ENCODE measurements at regions not wholly inside any gene's neighbourhood (a gene's known extent, or its start where the extent isn't known, plus 50 kb on each side); places are given as distances from the start of the nearest gene placed in this dataset.
"Not testable (repeated sequence)": the region's sequence is repeated elsewhere in the genome, so short reads cannot be mapped to it uniquely, and the experiment has no call there.

- no peak overlapping the region for H3K4me3 ChIP-seq (ENCODE audit: low read depth in 1 of 2, low read length in 2 of 2)
- no peaks in the 10 kb centered on the region for H3K27me3 ChIP-seq (ENCODE audit: low read depth, low read length)
- no peaks in the 10 kb centered on the region for H3K4me1 ChIP-seq (ENCODE audit: control insufficient read depth in 1 of 2, insufficient read depth in 2 of 2, low read length in 2 of 2)
- H3K36me3 ChIP-seq (ENCODE audit: control insufficient read depth in 1 of 2, insufficient read depth in 2 of 2, low read length in 2 of 2) = no peaks in the 10 kb centered on the region
- no peaks in the 10 kb centered on the region for H3K9me3 ChIP-seq (ENCODE audit: control insufficient read depth in 1 of 2, low read length in 2 of 2)
- no peak overlapping the region for H3K27ac ChIP-seq (ENCODE audit: low read length)
These were observed 402.3 kb upstream of the PCDH15 start for GRCh38 chr10:55203319-55203718.

- Histone ChIP-seq H3K36me3 (ENCODE audit: control insufficient read depth in 1 of 2, insufficient read depth in 2 of 2, low read length in 2 of 2) (no peaks in the 10 kb centered on the region), H3K27me3 (ENCODE audit: low read depth, low read length) (no peaks in the 10 kb centered on the region), H3K4me3 (ENCODE audit: low read depth in 1 of 2, low read length in 2 of 2) (no peak overlapping the region), H3K4me1 (ENCODE audit: control insufficient read depth in 1 of 2, insufficient read depth in 2 of 2, low read length in 2 of 2) (no peaks in the 10 kb centered on the region), H3K9me3 (ENCODE audit: control insufficient read depth in 1 of 2, low read length in 2 of 2) (no peaks in the 10 kb centered on the region), H3K27ac (ENCODE audit: low read length) (no peak overlapping the region)
These were observed 399.0 kb upstream of the PCDH15 start for GRCh38 chr10:55200020-55200419.

GRCh38 chr10:55191236-55191860 lies 390.3 kb upstream of the PCDH15 start:
- no peaks in the 10 kb centered on the region for H3K27me3 ChIP-seq (ENCODE audit: low read depth, low read length)
- H3K36me3 ChIP-seq (ENCODE audit: control insufficient read depth in 1 of 2, insufficient read depth in 2 of 2, low read length in 2 of 2) = no peaks in the 10 kb centered on the region
- no peaks in the 10 kb centered on the region for H3K4me1 ChIP-seq (ENCODE audit: control insufficient read depth in 1 of 2, insufficient read depth in 2 of 2, low read length in 2 of 2)
- H3K4me3 ChIP-seq (ENCODE audit: low read depth in 1 of 2, low read length in 2 of 2) = no peak overlapping the region
- no peak overlapping the region for H3K27ac ChIP-seq (ENCODE audit: low read length)
- no peaks in the 10 kb centered on the region for H3K9me3 ChIP-seq (ENCODE audit: control insufficient read depth in 1 of 2, low read length in 2 of 2)

GRCh38 chr10:55183993-55184392 lies 383.0 kb upstream of the PCDH15 start:
- no peak overlapping the region for H3K27ac ChIP-seq (ENCODE audit: low read length)
- H3K27me3 ChIP-seq (ENCODE audit: low read depth, low read length) = no peaks in the 10 kb centered on the region
- no peaks in the 10 kb centered on the region for H3K9me3 ChIP-seq (ENCODE audit: control insufficient read depth in 1 of 2, low read length in 2 of 2)

GRCh38 chr10:55180357-55180756 lies 379.3 kb upstream of the PCDH15 start:
- Histone ChIP-seq H3K9me3 (ENCODE audit: control insufficient read depth in 1 of 2, low read length in 2 of 2) (no peaks in the 10 kb centered on the region), H3K4me3 (ENCODE audit: low read depth in 1 of 2, low read length in 2 of 2) (no peak overlapping the region), H3K36me3 (ENCODE audit: control insufficient read depth in 1 of 2, insufficient read depth in 2 of 2, low read length in 2 of 2) (no peaks in the 10 kb centered on the region), H3K4me1 (ENCODE audit: control insufficient read depth in 1 of 2, insufficient read depth in 2 of 2, low read length in 2 of 2) (no peaks in the 10 kb centered on the region), H3K27ac (ENCODE audit: low read length) (no peak overlapping the region), H3K27me3 (ENCODE audit: low read depth, low read length) (no peaks in the 10 kb centered on the region)

More at GRCh38 chr10:55183993-55184392, 383.0 kb upstream of the PCDH15 start:
- Histone ChIP-seq H3K4me1 (ENCODE audit: control insufficient read depth in 1 of 2, insufficient read depth in 2 of 2, low read length in 2 of 2) (no peaks in the 10 kb centered on the region), H3K4me3 (ENCODE audit: low read depth in 1 of 2, low read length in 2 of 2) (no peak overlapping the region), H3K36me3 (ENCODE audit: control insufficient read depth in 1 of 2, insufficient read depth in 2 of 2, low read length in 2 of 2) (no peaks in the 10 kb centered on the region)

GRCh38 chr10:55174419-55174818 lies 373.4 kb upstream of the PCDH15 start:
- H3K4me3 ChIP-seq (ENCODE audit: low read depth in 1 of 2, low read length in 2 of 2) = no peak overlapping the region
- H3K27ac ChIP-seq (ENCODE audit: low read length) = no peak overlapping the region
- H3K36me3 ChIP-seq (ENCODE audit: control insufficient read depth in 1 of 2, insufficient read depth in 2 of 2, low read length in 2 of 2) = no peaks in the 10 kb centered on the region
- no peaks in the 10 kb centered on the region for H3K9me3 ChIP-seq (ENCODE audit: control insufficient read depth in 1 of 2, low read length in 2 of 2)
- H3K27me3 ChIP-seq (ENCODE audit: low read depth, low read length) = no peaks in the 10 kb centered on the region
- H3K4me1 ChIP-seq (ENCODE audit: control insufficient read depth in 1 of 2, insufficient read depth in 2 of 2, low read length in 2 of 2) = no peaks in the 10 kb centered on the region

- Histone ChIP-seq H3K9me3 (ENCODE audit: control insufficient read depth in 1 of 2, low read length in 2 of 2) (no peaks in the 10 kb centered on the region), H3K27ac (ENCODE audit: low read length) (no peak overlapping the region), H3K4me3 (ENCODE audit: low read depth in 1 of 2, low read length in 2 of 2) (no peak overlapping the region), H3K27me3 (ENCODE audit: low read depth, low read length) (no peaks in the 10 kb centered on the region), H3K36me3 (ENCODE audit: control insufficient read depth in 1 of 2, insufficient read depth in 2 of 2, low read length in 2 of 2) (no peaks in the 10 kb centered on the region), H3K4me1 (ENCODE audit: control insufficient read depth in 1 of 2, insufficient read depth in 2 of 2, low read length in 2 of 2) (no peaks in the 10 kb centered on the region)
These were observed 368.5 kb upstream of the PCDH15 start for GRCh38 chr10:55169493-55169892.

GRCh38 chr10:55168343-55168742 lies 367.3 kb upstream of the PCDH15 start:
- H3K27ac ChIP-seq (ENCODE audit: low read length) = no peak overlapping the region
- H3K4me1 ChIP-seq (ENCODE audit: control insufficient read depth in 1 of 2, insufficient read depth in 2 of 2, low read length in 2 of 2) = no peaks in the 10 kb centered on the region
- no peaks in the 10 kb centered on the region for H3K9me3 ChIP-seq (ENCODE audit: control insufficient read depth in 1 of 2, low read length in 2 of 2)
- H3K4me3 ChIP-seq (ENCODE audit: low read depth in 1 of 2, low read length in 2 of 2) = no peak overlapping the region
- no peaks in the 10 kb centered on the region for H3K27me3 ChIP-seq (ENCODE audit: low read depth, low read length)
- no peaks in the 10 kb centered on the region for H3K36me3 ChIP-seq (ENCODE audit: control insufficient read depth in 1 of 2, insufficient read depth in 2 of 2, low read length in 2 of 2)

GRCh38 chr10:55163388-55163979 lies 362.5 kb upstream of the PCDH15 start:
- Histone ChIP-seq H3K4me3 (ENCODE audit: low read depth in 1 of 2, low read length in 2 of 2) (no peak overlapping the region), H3K36me3 (ENCODE audit: control insufficient read depth in 1 of 2, insufficient read depth in 2 of 2, low read length in 2 of 2) (no peaks in the 10 kb centered on the region), H3K27me3 (ENCODE audit: low read depth, low read length) (no peaks in the 10 kb centered on the region), H3K9me3 (ENCODE audit: control insufficient read depth in 1 of 2, low read length in 2 of 2) (no peaks in the 10 kb centered on the region), H3K4me1 (ENCODE audit: control insufficient read depth in 1 of 2, insufficient read depth in 2 of 2, low read length in 2 of 2) (no peaks in the 10 kb centered on the region), H3K27ac (ENCODE audit: low read length) (no peak overlapping the region)

- not testable (repeated sequence) for H3K4me3 ChIP-seq (ENCODE audit: low read depth in 1 of 2, low read length in 2 of 2); H3K36me3 ChIP-seq (ENCODE audit: control insufficient read depth in 1 of 2, insufficient read depth in 2 of 2, low read length in 2 of 2); H3K4me1 ChIP-seq (ENCODE audit: control insufficient read depth in 1 of 2, insufficient read depth in 2 of 2, low read length in 2 of 2); H3K9me3 ChIP-seq (ENCODE audit: control insufficient read depth in 1 of 2, low read length in 2 of 2); H3K27me3 ChIP-seq (ENCODE audit: low read depth, low read length); H3K27ac ChIP-seq (ENCODE audit: low read length)
These were observed 361.3 kb upstream of the PCDH15 start for GRCh38 chr10:55162321-55162720.

- Histone ChIP-seq H3K27me3 (ENCODE audit: low read depth, low read length) (no peaks in the 10 kb centered on the region), H3K9me3 (ENCODE audit: control insufficient read depth in 1 of 2, low read length in 2 of 2) (no peaks in the 10 kb centered on the region), H3K36me3 (ENCODE audit: control insufficient read depth in 1 of 2, insufficient read depth in 2 of 2, low read length in 2 of 2) (no peaks in the 10 kb centered on the region), H3K4me1 (ENCODE audit: control insufficient read depth in 1 of 2, insufficient read depth in 2 of 2, low read length in 2 of 2) (no peaks in the 10 kb centered on the region), H3K27ac (ENCODE audit: low read length) (no peak overlapping the region), H3K4me3 (ENCODE audit: low read depth in 1 of 2, low read length in 2 of 2) (no peak overlapping the region)
These were observed 359.7 kb upstream of the PCDH15 start for GRCh38 chr10:55160655-55161283.

GRCh38 chr10:55158633-55159032 lies 357.6 kb upstream of the PCDH15 start:
- H3K9me3 ChIP-seq (ENCODE audit: control insufficient read depth in 1 of 2, low read length in 2 of 2) = no peaks in the 10 kb centered on the region
- H3K4me1 ChIP-seq (ENCODE audit: control insufficient read depth in 1 of 2, insufficient read depth in 2 of 2, low read length in 2 of 2) = no peaks in the 10 kb centered on the region
- H3K27ac ChIP-seq (ENCODE audit: low read length) = no peak overlapping the region
- no peaks in the 10 kb centered on the region for H3K27me3 ChIP-seq (ENCODE audit: low read depth, low read length)
- no peak overlapping the region for H3K4me3 ChIP-seq (ENCODE audit: low read depth in 1 of 2, low read length in 2 of 2)
- H3K36me3 ChIP-seq (ENCODE audit: control insufficient read depth in 1 of 2, insufficient read depth in 2 of 2, low read length in 2 of 2) = no peaks in the 10 kb centered on the region

Data from muscle layer of duodenum (tissue), 2 donors.